HG03354 (cell line): ENCODE measurements at regions not wholly inside any gene's neighbourhood (a gene's known extent, or its start where the extent isn't known, plus 50 kb on each side); places are given as distances from the start of the nearest gene placed in this dataset.
A peak's percentile ranks its signal among the peaks of the same experiment; 100 is the strongest.

Experiments
- ATAC-seq: cut with Tn5 transposase; IDR thresholded peaks from one replicate; pipeline ENCODE4 v1.9.1; 2021; ENCODE audit warnings: mild to moderate bottlenecking; ENCODE audit not compliant: unreplicated experiment, poor library complexity, severe bottlenecking

DNA sequence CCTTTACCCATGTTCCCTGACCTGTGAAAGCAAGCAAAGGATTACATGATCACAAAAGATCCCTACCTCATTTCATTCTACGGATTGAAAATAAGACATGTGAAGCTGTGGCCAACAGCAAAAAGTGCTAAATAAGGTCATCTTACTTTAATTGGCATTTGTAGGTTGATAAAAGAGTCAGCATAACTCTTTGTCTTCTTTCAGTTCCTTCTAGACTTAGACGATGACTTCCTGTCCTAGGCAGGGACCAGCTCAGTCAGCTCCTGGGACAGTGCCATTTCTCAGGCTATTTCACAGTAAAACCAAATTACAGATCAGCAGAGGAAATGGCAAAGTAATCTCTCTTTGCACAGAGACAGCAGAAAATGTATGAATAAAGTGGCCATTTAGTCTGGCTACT lies 480.7 kb downstream of the RFPL4B start:
- peak; percentile 60 for ATAC-seq

DNA sequence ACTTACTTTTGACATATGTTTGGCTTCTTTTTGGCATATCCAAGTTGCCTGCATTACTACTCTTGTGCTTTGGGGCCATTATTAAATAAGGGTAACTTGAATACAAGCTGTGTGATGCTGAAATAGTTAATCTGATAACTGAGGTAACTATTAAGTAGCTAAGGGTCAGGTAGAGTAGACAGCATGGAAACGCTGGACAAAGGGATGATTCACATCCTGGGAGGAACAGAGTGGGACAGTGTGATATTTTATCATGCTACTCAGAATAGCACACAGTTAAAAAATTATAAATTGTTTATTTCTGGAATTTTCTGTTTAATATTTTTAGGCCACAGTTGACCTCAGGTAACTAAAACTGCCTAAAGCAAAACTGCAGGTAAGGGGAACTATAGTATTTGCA lies 483.9 kb downstream of the RFPL4B start:
- no peak for ATAC-seq

DNA sequence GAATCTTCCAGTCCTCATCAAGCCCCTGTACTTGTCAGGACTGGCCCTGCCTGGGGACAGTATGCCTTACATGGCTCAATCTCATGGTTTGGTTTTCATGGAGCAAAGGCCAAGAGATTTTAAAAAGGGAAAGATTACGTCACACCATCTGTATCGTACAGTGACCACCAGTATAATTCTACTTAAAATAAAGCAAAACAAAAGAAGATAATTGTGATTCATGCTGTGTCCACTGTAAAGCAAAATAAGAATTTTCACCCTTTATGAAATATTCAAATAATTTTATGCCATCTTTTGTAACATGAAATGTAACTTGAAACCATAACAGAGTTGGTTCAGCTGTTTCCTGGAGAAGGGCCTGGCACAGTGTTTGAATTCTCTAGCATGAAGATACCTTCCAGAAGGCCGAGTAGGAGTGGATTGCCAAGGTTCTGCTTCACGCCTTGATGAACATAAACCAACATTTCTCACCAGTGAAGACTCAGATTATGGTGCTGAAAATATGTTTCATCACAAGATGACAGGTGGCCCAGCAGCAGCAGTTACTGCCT lies 486.5 kb downstream of the RFPL4B start:
- ATAC-seq, result no peak

DNA sequence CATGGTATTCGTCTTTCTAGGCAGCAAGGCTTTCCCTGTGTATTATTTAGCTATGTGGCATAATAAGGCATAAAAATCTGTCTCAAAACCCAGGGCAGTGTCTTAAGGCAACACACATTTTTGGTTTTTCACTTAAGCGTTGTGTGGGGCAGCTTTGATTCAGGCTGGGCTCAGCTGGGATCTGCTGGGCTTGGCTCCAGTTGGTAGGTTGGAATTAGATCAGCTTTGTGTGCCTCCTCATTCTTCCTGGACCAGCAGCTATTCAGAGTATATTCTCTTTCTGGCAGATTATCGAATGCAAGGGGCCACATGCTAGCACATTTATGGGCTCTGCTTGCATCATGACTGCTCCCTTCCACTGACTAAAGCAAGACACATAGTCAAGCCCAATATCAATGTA lies 487.9 kb downstream of the RFPL4B start:
- no peak for ATAC-seq

DNA sequence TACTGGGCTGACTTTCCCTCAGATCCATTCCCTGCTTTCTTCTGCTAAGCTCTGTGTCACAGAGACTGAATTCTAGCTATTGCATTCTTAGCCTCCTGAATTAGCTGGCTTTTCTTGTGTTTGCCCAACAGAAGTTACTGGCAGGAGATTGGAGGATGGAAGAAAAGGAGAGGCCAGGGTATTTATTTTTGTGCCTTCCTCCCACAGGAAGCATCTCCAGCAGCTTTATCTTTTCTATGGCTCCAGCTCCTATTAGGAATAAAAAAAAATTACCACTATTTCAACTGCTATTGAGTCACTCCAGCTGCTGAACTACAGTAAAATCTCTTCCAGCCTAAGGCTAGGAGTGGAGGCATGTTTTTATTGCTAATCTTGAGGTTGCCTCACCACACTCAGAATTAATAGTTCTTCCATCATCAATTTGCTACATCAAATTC lies 492.4 kb downstream of the RFPL4B start:
- no peak for ATAC-seq

DNA sequence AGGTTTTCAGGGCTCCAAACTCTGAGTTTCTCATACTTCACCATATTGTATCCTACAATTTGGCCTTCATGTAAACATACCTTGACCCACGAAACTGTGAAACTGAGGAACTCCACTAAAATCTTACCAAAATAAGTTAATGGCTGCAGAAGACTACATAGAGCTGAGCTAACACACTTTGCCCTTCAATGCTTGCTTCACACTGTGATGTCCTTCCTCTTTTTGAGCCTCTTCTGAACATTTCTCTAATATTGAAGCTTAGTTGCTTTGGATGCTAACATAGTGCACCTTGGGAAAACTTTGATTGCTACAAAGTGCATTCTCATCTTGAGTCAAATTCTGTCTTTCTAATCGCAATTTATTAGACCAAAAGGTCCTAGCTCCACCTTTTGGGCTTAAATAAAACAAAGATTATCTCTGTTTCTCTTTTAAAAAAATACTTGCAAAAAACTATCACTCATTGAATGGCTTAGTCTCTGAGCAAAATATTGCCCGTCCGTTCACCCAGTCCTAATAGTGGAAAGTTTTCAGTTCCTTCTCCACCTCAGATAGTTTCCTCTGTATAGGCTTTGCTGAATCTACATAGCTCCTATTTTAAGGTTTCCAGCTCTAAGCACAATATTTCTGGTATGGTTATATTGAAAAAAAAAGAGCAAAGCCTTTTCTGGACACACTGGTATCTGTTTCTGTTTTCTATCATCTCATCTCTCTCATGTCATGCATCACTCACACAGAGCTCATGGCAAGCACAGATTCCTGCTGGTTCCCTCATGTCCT lies 494.6 kb downstream of the RFPL4B start:
- no peak for ATAC-seq

DNA sequence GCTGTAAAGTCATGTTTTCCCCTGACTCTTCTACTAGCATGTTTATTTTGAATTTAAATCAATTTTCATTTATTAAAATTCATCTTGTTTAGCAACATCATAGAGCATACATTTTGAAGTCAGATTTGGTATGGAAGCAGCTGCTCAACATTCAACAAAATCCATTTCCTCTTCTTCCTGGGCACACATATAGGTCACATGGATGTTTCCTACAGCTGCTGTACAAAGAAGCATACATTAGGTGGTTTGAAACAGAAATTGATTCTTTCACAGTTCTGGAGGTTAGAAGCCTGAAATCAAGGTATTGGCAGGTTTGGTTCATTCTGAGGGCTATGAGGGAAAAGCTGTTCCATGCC lies 495.2 kb downstream of the RFPL4B start:
- no peak for ATAC-seq

DNA sequence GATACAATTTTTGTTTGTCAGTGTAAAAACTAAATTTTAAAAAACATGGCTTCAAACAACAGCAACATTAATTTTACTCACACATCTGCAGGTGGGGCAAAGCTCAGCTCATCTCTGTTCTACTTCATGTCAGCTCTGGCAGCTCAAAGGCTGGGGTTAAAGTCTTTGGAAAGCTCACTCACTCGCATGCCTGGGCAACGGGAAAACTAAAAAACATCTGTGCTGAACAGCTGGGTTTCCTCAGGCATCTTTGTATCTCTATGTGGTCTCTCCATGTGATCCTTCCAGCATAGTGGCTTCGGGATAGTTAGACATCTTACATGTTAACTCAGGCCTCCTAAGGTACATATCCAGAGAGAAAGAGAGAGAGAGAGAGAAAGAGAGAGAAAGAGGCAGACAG lies 499.6 kb downstream of the RFPL4B start:
- no peak for ATAC-seq

DNA sequence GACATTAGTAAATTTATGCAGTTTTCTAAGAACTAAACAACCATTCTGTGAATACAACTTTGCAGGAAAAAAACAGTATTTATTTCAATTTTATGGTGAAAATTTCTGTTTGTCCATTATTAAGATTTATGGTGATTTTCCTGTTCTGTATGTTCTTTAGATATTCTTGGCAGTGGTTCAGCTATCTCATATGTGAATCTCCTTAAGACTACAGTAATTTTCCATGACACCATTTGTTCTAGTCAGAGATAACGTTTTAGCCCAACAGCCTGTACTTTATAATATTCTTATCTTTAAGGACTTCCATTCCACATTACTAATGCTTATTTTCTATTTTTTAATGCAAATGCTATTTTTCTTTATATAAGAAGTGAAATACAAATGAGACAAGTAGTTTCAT lies 504.0 kb downstream of the RFPL4B start:
- no peak for ATAC-seq

DNA sequence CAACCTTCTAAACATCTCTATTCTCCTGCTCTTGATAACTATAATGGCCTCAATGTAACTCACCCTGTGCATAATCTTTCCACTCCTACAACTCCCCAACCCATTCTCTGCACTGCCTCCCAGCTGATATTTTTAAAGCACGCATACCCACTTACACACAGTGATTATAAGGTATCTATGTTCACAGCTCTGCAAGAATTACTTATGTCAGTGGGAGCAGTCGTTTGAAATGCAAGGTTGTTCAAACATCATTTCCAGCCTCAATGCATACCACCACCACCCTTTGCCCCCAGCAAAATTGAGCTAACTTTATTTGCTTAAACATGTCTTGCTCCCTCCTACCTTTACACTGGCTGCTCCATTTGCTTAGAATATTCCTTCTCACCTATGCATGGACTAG lies 506.0 kb downstream of the RFPL4B start:
- ATAC-seq, result no peak

DNA sequence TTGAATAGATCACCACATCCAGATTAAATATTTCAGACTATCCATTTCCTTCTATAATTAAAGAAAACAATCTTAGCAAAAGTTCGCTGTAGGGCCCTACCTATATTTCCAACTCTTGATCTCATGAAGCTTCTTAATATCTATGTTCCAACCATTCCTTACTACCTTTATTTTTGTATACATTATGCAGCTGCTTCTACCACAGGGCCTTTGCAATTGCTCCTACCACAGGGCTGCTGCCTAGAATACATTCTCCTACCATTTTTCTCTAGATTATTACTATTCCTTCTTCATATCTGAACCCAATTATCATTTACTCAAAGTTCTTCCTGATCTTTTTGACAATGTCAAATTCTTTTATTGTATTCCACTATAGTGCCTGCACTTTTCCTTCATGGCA lies 516.6 kb downstream of the RFPL4B start:
- ATAC-seq, result no peak

DNA sequence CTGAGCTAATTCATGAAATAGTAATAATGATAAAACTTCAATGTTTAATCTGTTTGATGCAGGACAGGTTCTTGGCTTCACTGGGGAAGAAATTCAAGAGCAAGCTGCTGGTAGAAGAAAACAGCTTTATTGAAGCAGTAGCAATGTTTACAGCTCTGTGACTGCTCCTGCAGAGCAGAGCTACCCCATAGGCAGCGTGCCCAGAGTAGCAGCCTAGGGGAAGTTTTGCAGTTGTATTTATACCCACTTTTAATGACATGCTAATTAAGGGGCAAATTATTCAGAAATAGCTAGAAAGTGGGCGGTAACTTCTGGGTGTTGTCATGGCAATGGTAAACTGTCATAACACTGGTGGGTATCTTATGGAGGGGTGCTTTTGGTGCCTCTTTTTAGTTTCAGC lies 518.0 kb downstream of the RFPL4B start:
- no peak for ATAC-seq

DNA sequence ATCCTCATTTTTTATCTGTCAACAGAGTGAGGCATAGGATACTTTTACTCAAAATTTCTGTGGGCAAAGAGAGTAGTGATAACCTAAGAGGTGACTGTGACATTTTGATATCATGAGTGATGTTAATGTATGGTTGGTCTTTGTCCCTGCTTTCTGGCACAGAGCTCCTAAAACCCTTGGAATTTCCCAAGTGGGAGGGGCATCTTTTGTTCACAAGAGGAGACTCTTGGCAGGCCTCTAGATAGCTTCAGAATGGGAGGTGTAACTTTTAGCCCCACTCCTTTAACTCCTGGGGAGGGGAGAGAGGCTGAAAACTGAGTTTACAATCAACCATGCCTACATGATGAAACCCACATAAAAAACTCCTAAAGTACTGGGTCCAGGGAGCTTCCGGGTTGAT lies 527.8 kb downstream of the RFPL4B start:
- no peak for ATAC-seq

DNA sequence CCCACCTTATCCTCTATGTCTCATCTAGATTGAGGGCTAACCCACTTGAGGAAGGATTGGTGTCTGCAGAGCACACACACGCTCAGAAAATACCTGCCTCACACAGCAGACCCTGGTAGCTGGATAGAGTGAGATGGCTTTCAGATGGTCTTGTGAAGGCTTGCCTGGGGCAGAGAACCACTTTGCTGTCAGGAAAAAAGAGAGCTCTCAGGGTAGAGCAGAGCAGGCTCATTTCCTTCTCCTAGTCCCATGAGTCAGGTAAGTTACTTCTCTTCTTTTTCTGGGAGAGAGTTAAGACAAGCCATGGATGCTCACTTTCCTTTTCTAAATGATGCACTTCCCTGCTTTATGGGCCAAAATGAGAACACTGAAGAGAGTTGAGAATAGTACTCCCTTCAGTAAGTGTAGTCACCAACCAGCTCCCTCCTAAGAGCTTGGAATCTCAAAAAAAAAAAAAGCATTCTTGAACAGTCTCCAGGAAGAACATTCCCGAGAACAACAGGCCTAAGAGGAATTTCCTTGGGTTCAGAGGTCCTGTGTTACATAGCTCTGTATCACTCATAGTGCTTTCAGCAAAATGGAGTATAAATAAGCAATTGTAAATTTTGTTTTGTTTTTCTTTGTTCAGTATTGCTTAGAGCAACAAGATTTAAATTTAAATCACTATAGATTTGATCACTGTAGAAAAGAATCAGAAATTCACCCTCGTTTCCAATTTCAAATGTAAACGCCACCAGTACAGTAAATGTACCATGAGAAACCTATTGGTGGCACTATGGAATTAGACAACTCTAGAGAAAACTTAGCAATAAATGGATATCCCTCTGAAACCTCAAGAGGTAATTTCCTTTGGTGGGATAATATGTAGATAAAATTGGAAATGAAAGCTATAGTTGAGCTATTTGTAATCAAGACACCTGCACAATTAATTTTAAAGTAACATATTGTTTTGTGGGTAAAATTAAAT lies 530.3 kb downstream of the RFPL4B start:
- ATAC-seq, result no peak

DNA sequence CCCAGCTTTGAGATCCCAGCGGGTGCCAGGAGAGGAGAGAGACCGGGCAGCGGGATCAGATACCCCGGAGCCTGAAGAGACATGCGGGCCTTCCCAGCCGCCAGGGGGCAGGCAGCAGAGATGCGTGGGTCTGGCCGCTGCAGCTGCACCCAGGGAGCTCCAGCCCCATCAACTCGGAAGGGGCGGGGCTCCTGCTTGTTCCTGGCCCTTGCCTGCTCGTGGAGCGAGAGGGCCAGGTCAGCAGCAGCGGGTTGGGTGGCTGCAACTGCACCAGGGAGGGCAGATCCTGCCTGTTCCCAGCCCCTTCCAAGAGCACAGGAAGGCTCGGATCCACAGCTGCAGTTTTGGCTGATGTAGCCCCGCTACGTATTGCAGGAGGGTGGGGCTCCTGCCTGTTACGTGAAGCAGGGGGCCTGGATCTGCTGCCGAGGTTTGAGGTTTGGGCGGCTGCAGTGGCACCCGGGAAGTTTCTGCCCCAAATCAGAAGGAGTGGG lies 532.8 kb downstream of the RFPL4B start:
- ATAC-seq, result no peak

DNA sequence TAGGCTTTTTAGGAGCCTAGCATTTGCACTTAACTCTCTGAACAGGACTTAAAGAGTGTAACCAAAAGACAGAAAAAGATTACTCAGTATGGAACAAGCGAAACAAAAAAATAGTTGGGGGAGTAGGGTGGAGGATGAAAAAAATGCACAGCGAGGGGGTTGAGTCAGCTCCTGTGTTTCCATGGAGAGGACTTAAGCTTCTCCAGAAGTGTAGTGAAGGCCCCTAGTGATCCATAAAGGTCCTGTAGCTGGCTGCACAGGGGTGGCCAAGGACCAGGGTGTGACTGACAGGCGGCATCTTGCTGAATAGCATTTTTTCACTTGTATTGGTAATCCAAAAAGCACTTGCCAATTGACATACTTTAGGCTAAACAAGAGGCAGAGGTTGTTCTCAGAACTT lies 533.9 kb downstream of the RFPL4B start:
- ATAC-seq, result no peak

DNA sequence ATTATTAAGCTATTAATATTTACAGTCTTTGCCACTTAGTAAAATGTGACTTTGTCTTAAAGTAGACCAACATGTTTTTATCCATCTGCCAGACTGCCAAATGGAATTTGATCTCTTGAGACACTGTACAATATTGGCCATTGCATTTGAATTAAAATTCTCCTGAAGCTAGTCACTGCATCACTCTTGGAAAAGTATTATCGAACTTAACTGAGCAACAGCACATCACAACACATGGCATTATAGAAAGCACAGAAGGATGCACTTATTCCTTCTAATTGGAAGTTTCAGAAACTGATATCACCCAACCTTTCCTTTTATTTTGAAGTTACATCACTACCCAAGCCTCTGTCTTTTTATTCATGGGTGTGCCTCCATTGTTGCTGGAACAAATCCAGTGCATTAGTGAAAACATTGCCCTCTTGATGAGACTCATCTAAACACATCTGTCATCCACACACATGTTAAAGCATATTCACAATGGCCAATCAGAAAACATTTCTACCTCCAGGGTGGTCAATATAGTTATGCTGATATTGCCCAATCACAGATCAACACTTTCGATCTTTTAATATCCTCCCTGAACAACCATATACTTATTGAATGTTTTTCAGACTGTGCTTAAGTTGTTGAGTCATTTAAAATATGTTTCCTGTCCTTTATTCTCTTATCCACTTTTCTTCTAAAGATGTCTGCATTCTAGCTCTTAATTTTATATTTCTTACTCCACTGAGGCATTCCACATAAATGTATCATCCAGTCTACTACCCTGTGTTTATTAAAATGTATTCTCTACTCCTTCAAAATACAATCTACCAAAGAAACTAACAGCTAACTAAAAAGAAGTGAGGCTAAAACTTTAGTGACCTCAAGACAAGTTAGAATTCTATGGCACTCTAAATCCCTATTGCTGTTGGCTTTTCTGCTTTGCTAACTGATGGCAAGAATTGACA lies 535.0 kb downstream of the RFPL4B start:
- ATAC-seq, result no peak

DNA sequence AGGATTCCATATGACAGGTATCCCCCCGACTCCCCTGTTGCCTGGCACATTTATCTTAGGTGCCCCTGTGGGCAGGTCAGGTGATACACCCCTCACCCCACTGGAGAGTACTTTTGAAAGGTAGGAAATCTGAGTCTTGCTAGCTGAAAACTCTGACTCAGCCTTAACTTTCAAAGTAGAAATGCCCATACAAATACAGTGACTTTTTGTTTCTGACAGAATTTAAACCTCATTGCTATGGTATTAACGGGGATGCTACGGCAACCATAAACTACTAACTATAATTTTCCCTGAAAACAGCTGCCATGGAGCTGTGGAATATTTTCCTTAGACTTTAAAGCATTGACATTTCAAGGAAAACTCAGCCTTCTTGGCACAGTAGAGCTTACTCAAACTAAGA lies 536.0 kb downstream of the RFPL4B start:
- no peak for ATAC-seq

DNA sequence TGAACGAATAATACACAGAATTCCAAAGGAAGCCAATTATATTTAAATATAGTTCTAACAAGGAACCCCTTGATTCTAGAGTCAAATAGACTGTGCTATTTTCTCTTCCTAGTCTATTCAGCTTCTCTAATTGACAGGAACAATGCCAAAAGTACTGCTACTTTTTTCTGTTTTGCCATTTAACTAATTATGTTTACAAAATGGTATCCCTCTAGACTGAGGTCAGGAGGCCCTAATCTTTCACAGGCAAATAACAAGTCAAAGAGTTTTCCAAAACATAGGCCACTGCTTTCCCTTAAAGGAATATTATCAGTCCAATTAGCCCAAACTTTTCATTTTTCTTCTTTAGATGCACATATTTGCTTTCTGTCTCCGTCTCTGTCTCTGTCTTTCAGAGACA lies 539.3 kb downstream of the RFPL4B start:
- no peak for ATAC-seq
